ENCODE measurements at regions not wholly inside any gene's neighbourhood (a gene's known extent, or its start where the extent isn't known, plus 50 kb on each side); places are given as distances from the start of the nearest gene placed in this dataset.

DNA sequence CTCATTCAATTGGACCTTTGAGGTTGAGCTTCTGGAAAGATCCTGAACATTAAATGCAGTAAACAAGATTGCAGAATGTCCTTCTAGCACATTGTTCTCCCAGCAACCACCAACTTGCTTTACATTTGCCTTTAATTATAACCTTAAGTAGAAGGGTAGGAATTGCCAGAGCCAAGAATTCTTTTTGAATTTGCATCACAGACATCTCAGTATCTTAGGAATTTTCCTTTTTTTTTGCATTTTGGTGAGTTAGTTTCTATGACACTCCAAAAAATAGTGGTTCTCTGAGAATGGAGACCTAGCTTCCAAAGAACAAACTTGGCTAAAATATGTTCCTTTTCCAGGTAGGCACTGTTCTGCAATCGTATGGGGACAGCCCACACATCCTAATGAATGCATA, 456.0 kb downstream of the GATA3 start:
- H3K4me3 ChIP-seq (ENCODE audit: insufficient read depth, low read depth, low read length), result no peak overlapping the region
- H3K27ac ChIP-seq (ENCODE audit: low read depth, low read length), result no peak overlapping the region
- H3K27me3 ChIP-seq (ENCODE audit: insufficient read depth, low read length), result no peaks in the 10 kb centered on the region
- no peaks in the 10 kb centered on the region for H3K4me1 ChIP-seq (ENCODE audit: insufficient read depth, low read length)
- peaks cover 3% of the 10 kb centered on the region for H3K9me3 Mint-ChIP-seq (ENCODE audit: unreplicated experiment)
- DNase-seq (ENCODE audit: low read depth), result no peak
- H3K27ac Mint-ChIP-seq (ENCODE audit: unreplicated experiment), result no peak overlapping the region
- no peaks in the 10 kb centered on the region for H4K20me1 ChIP-seq (ENCODE audit: insufficient read depth, low read length)
- TF ChIP-seq, protein P1, sequence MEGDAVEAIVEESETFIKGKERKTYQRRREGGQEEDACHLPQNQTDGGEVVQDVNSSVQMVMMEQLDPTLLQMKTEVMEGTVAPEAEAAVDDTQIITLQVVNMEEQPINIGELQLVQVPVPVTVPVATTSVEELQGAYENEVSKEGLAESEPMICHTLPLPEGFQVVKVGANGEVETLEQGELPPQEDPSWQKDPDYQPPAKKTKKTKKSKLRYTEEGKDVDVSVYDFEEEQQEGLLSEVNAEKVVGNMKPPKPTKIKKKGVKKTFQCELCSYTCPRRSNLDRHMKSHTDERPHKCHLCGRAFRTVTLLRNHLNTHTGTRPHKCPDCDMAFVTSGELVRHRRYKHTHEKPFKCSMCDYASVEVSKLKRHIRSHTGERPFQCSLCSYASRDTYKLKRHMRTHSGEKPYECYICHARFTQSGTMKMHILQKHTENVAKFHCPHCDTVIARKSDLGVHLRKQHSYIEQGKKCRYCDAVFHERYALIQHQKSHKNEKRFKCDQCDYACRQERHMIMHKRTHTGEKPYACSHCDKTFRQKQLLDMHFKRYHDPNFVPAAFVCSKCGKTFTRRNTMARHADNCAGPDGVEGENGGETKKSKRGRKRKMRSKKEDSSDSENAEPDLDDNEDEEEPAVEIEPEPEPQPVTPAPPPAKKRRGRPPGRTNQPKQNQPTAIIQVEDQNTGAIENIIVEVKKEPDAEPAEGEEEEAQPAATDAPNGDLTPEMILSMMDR (IDR thresholded peaks at IDR 0.05; ENCODE audit: insufficient read depth, low read depth, low read length), result no peak
- no peak for TF ChIP-seq EZH2 (IDR thresholded peaks at IDR 0.05; ENCODE audit: insufficient read depth, low read length)
- no peak for FAIRE-seq
- no peaks in the 10 kb centered on the region for H3K9me3 ChIP-seq (ENCODE audit: insufficient read depth, low read depth, low read length)
- H3K27me3 Mint-ChIP-seq (ENCODE audit: low read depth, unreplicated experiment), result peaks cover 6% of the 10 kb centered on the region
- H3K4me2 ChIP-seq (ENCODE audit: low read length), result no peak overlapping the region
- no peaks in the 10 kb centered on the region for H3K4me1 Mint-ChIP-seq (ENCODE audit: low read depth, unreplicated experiment)
- no peak overlapping the region for H3K9ac ChIP-seq (ENCODE audit: low read length)
- H3K36me3 Mint-ChIP-seq (ENCODE audit: low read depth, unreplicated experiment), result no peaks in the 10 kb centered on the region
- H3K36me3 ChIP-seq (ENCODE audit: insufficient read depth, low read length), result no peaks in the 10 kb centered on the region
- no peak overlapping the region for H3K4me3 Mint-ChIP-seq (ENCODE audit: unreplicated experiment)
- no peaks in the 10 kb centered on the region for H3K79me2 ChIP-seq (ENCODE audit: insufficient read depth, low read length)
- no peak overlapping the region for H2AFZ ChIP-seq (ENCODE audit: low read depth, low read length)

DNA sequence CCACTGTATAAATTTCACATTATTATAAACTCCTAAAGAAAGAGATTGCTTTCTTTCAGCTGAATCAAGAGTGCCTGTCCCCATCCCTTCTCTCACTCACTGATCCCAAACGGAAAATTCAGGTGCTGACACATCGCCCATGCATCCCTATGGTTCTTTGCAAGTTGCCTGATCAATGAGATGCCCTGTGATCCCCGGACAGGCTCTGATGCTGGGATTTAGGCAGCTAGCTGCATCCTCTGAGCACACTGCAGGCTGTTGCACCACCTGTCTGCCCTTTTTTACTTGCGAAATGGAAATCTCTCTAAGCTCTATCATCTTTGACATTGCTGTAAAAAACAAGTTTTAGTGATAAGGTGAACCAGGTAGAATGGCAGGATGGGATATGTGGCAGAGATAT, 456.5 kb downstream of the GATA3 start:
- Histone ChIP-seq H2AFZ (ENCODE audit: low read depth, low read length) (no peak overlapping the region), H3K4me1 (ENCODE audit: insufficient read depth, low read length) (no peaks in the 10 kb centered on the region), H3K27me3 (ENCODE audit: insufficient read depth, low read length) (no peaks in the 10 kb centered on the region), H4K20me1 (ENCODE audit: insufficient read depth, low read length) (no peaks in the 10 kb centered on the region), H3K79me2 (ENCODE audit: insufficient read depth, low read length) (no peaks in the 10 kb centered on the region), H3K4me3 (ENCODE audit: insufficient read depth, low read depth, low read length) (no peak overlapping the region), H3K9ac (ENCODE audit: low read length) (no peak overlapping the region), H3K36me3 (ENCODE audit: insufficient read depth, low read length) (no peaks in the 10 kb centered on the region), H3K9me3 (ENCODE audit: insufficient read depth, low read depth, low read length) (no peaks in the 10 kb centered on the region), H3K27ac (ENCODE audit: low read depth, low read length) (no peak overlapping the region), H3K4me2 (ENCODE audit: low read length) (no peak overlapping the region)
- H3K27ac Mint-ChIP-seq (ENCODE audit: unreplicated experiment), result no peak overlapping the region
- no peaks in the 10 kb centered on the region for H3K4me1 Mint-ChIP-seq (ENCODE audit: low read depth, unreplicated experiment)
- no peaks in the 10 kb centered on the region for H3K36me3 Mint-ChIP-seq (ENCODE audit: low read depth, unreplicated experiment)
- DNase-seq (ENCODE audit: low read depth) (no peak), FAIRE-seq (no peak)
- peaks cover 3% of the 10 kb centered on the region for H3K9me3 Mint-ChIP-seq (ENCODE audit: unreplicated experiment)
- TF ChIP-seq, protein P1 (IDR thresholded peaks at IDR 0.05; ENCODE audit: insufficient read depth, low read depth, low read length), result no peak
- TF ChIP-seq EZH2 (IDR thresholded peaks at IDR 0.05; ENCODE audit: insufficient read depth, low read length), result no peak
- peak overlapping the region; percentile 1 for H3K4me3 Mint-ChIP-seq (ENCODE audit: unreplicated experiment)
- H3K27me3 Mint-ChIP-seq (ENCODE audit: low read depth, unreplicated experiment), result peaks cover 6% of the 10 kb centered on the region

- no peak overlapping the region for H3K9ac ChIP-seq (ENCODE audit: low read length)
- Mint-ChIP-seq H3K36me3 (ENCODE audit: low read depth, unreplicated experiment) (no peaks in the 10 kb centered on the region), H3K4me3 (ENCODE audit: unreplicated experiment) (no peak overlapping the region), H3K4me1 (ENCODE audit: low read depth, unreplicated experiment) (no peaks in the 10 kb centered on the region), H3K27me3 (ENCODE audit: low read depth, unreplicated experiment) (peaks cover 7% of the 10 kb centered on the region), H3K27ac (ENCODE audit: unreplicated experiment) (no peak overlapping the region), H3K9me3 (ENCODE audit: unreplicated experiment) (peaks cover 3% of the 10 kb centered on the region)
- TF ChIP-seq EZH2 (IDR thresholded peaks at IDR 0.05; ENCODE audit: insufficient read depth, low read length), result no peak
- TF ChIP-seq, protein P1 (IDR thresholded peaks at IDR 0.05; ENCODE audit: insufficient read depth, low read depth, low read length), result no peak
- no peaks in the 10 kb centered on the region for H3K36me3 ChIP-seq (ENCODE audit: insufficient read depth, low read length)
- H4K20me1 ChIP-seq (ENCODE audit: insufficient read depth, low read length), result no peaks in the 10 kb centered on the region
- H3K9me3 ChIP-seq (ENCODE audit: insufficient read depth, low read depth, low read length), result no peaks in the 10 kb centered on the region
- no peaks in the 10 kb centered on the region for H3K4me1 ChIP-seq (ENCODE audit: insufficient read depth, low read length)
- H3K27ac ChIP-seq (ENCODE audit: low read depth, low read length), result no peak overlapping the region
- DNase-seq (ENCODE audit: low read depth) (no peak), FAIRE-seq (no peak)
- H3K4me2 ChIP-seq (ENCODE audit: low read length), result no peak overlapping the region
- no peak overlapping the region for H2AFZ ChIP-seq (ENCODE audit: low read depth, low read length)
- no peaks in the 10 kb centered on the region for H3K79me2 ChIP-seq (ENCODE audit: insufficient read depth, low read length)
- H3K4me3 ChIP-seq (ENCODE audit: insufficient read depth, low read depth, low read length), result no peak overlapping the region
- no peaks in the 10 kb centered on the region for H3K27me3 ChIP-seq (ENCODE audit: insufficient read depth, low read length)
Measured at GRCh38 chr10:8513155-8514147, 459.0 kb downstream of the GATA3 start.
